Fibroblast of lung (primary cell): ENCODE measurements at regions not wholly inside any gene's neighbourhood (a gene's known extent, or its start where the extent isn't known, plus 50 kb on each side); places are given as distances from the start of the nearest gene placed in this dataset.

Experiments
- EZH2 ChIP-seq: IDR thresholded peaks from 2 replicates; pipeline ENCODE4 v1.5.1; 2012; ENCODE audit warnings: low read length, control low read depth, mild to moderate bottlenecking; ENCODE audit errors: missing control alignments
- TF ChIP-seq, protein P1 (sequence below), 2 donors: IDR thresholded peaks in 1 of 2; conservative IDR thresholded peaks in 1 of 2; 1 replicate in 1 of 2; 2 replicates in 1 of 2; pipeline ENCODE4 v1.5.1; 2011 to 2012; ENCODE audit warnings: low read length in 2 of 2, control low read depth in 1 of 2, inconsistent platforms in 1 of 2, low read depth in 1 of 2, mild to moderate bottlenecking in 1 of 2

DNA sequence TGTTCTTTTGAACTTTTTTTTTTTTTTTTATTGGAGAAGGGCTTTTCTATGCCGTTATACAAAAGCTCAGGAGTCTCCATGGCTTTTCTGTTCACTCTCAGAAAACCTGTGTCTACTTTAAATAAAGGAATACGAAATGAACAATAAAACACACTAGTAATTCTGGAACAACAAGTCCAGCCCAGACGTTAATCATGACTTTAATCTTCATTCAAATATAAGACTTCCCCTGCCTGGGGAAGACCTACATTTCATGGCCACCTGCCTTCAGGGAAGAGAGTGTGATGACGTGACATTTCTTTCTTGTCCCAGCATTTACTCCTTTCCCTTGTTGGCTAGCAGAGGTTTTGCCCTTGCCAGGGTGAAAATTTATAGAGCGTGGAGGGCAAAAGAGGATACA lies 564.5 kb downstream of the PDCD6IP start:
- TF ChIP-seq, protein P1, sequence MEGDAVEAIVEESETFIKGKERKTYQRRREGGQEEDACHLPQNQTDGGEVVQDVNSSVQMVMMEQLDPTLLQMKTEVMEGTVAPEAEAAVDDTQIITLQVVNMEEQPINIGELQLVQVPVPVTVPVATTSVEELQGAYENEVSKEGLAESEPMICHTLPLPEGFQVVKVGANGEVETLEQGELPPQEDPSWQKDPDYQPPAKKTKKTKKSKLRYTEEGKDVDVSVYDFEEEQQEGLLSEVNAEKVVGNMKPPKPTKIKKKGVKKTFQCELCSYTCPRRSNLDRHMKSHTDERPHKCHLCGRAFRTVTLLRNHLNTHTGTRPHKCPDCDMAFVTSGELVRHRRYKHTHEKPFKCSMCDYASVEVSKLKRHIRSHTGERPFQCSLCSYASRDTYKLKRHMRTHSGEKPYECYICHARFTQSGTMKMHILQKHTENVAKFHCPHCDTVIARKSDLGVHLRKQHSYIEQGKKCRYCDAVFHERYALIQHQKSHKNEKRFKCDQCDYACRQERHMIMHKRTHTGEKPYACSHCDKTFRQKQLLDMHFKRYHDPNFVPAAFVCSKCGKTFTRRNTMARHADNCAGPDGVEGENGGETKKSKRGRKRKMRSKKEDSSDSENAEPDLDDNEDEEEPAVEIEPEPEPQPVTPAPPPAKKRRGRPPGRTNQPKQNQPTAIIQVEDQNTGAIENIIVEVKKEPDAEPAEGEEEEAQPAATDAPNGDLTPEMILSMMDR (conservative IDR thresholded peaks at IDR 0.05 in 1 of 2, IDR thresholded peaks at IDR 0.05 in 1 of 2; ENCODE audit: low read depth in 1 of 2, low read length in 2 of 2) = no peak
- no peak for TF ChIP-seq EZH2
